ENCODE measurements at regions not wholly inside any gene's neighbourhood (a gene's known extent, or its start where the extent isn't known, plus 50 kb on each side); places are given as distances from the start of the nearest gene placed in this dataset.

DNA sequence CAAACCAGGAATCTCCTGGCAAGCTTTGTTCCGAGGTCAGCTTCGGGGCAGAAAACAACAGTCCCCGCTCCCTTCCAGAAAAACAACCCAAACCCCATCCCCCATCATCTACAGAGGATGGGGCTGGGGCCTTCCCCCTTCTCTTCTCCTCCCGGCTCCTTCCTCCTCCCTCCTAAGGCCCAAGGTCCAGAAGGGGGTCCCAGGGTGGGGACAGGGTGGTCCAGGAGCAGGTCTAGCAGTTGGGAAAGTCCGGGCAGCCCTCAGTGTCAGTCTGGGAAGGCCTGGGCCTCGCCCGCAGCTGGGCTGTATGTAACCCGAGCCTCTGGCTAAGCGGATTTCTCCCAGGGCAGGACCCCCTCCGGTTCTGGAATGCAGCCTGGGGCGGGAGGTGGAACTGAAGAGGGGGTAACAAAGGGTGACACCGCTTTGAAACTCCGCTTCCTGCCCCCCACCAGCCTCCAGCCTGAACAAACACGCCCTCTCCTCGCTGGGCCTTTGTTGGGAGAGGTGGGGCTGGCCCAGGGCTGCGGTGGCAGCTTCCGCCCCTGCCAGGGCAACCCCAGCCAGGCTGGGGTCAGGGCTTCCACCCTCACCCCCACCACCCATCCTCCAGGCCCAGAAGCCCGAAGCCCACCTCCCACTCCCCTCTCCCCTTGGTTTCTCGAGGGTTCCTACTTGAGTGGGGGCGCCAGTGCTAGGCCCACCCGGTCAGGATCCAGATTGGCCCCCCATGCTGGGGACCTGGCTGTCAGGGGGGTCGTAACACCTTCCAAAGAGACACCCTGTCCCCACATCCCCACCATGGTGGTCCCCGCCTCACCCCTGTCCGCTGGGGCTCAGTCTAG, 63.5 kb downstream of the C9orf50 start:
- Histone ChIP-seq H3K27ac (no peak overlapping the region), H3K36me3 (no peaks in the 10 kb centered on the region), H3K9me3 (no peaks in the 10 kb centered on the region), H3K4me3 (no peak overlapping the region), H3K27me3 (no peaks in the 10 kb centered on the region), H3K4me1 (peaks cover 0 to 12% (median 2%) of the 10 kb centered on the region in 4 donors)
- TF ChIP-seq, protein P1, sequence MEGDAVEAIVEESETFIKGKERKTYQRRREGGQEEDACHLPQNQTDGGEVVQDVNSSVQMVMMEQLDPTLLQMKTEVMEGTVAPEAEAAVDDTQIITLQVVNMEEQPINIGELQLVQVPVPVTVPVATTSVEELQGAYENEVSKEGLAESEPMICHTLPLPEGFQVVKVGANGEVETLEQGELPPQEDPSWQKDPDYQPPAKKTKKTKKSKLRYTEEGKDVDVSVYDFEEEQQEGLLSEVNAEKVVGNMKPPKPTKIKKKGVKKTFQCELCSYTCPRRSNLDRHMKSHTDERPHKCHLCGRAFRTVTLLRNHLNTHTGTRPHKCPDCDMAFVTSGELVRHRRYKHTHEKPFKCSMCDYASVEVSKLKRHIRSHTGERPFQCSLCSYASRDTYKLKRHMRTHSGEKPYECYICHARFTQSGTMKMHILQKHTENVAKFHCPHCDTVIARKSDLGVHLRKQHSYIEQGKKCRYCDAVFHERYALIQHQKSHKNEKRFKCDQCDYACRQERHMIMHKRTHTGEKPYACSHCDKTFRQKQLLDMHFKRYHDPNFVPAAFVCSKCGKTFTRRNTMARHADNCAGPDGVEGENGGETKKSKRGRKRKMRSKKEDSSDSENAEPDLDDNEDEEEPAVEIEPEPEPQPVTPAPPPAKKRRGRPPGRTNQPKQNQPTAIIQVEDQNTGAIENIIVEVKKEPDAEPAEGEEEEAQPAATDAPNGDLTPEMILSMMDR (IDR thresholded peaks at IDR 0.05), result no peak
- TF ChIP-seq EP300 (IDR thresholded peaks at IDR 0.05) (no peak), POLR2A (IDR thresholded peaks at IDR 0.05) (no peak)
- DNase-seq (no peak), ATAC-seq (ENCODE audit: low FRiP score in 2 of 2) (no peak)
- 68 to 74% methylated on average over 20 to 24 of the region's 24 CpGs for WGBS, 2 donors

- ATAC-seq (ENCODE audit: low FRiP score in 2 of 2) (no peak), DNase-seq (no peak)
- Histone ChIP-seq H3K9me3 (no peaks in the 10 kb centered on the region), H3K36me3 (no peaks in the 10 kb centered on the region), H3K4me3 (no peak overlapping the region), H3K27ac (no peak overlapping the region), H3K4me1 (peaks cover 0 to 8% (median 0%) of the 10 kb centered on the region in 4 donors), H3K27me3 (no peaks in the 10 kb centered on the region)
- 91 to 95% methylated on average over 12 of the region's 12 CpGs for WGBS, 2 donors
- no peak for TF ChIP-seq POLR2A (IDR thresholded peaks at IDR 0.05)
- TF ChIP-seq, protein P1 (IDR thresholded peaks at IDR 0.05), result no peak
- TF ChIP-seq POLR2AphosphoS5 (IDR thresholded peaks at IDR 0.05), result no peak
- TF ChIP-seq EP300 (IDR thresholded peaks at IDR 0.05), result no peak
Measured at GRCh38 chr9:129556491-129557191, 64.3 kb downstream of the C9orf50 start.

DNA sequence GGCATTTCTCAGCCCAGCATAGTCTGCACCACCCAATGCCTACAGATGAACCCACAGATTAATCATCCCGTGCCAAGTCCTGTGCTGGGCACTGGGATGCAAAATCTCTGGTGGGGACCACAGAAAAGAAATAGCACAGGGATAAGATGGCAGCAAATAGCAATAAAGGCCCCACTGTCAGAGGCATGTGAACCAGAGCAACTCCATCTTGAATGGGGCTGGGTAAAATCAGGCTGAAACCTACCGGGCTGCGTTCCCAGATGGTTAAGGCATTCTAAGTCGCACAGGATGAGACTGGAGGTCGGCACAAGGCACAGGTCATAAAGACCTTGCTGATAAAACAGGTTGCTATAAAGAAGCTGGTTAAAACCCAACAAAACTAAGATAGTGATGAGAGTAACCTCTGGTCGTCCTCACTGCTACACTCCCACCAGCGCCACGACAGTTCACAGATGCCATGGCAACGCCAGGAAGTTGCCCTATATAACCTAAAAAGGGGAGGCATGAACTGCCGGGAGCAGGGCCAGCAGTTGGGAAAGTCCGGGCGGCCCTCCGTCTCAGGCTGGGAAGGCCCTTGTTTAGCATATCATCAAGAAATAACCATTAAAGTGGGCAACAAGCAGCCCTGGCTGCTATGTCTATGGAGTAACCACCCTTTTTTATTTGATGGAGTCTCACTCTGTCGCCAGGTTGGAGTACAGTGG, 65.2 kb downstream of the C9orf50 start:
- Histone ChIP-seq H3K4me3 (no peak overlapping the region), H3K4me1 (peaks cover 0 to 8% (median under 1%) of the 10 kb centered on the region in 4 donors), H3K36me3 (no peaks in the 10 kb centered on the region), H3K27me3 (no peaks in the 10 kb centered on the region), H3K27ac (no peak overlapping the region), H3K9me3 (no peaks in the 10 kb centered on the region)
- TF ChIP-seq POLR2AphosphoS5 (IDR thresholded peaks at IDR 0.05) (no peak), EP300 (IDR thresholded peaks at IDR 0.05) (no peak)
- no peak for ATAC-seq (ENCODE audit: low FRiP score in 2 of 2)
- 73 to 75% methylated on average over 14 of the region's 14 CpGs for WGBS, 2 donors
- no peak for DNase-seq

- no peaks in the 10 kb centered on the region for H3K27me3 ChIP-seq
- WGBS, 2 donors, result 61 to 66% methylated on average over 4 to 5 of the region's 5 CpGs
- H3K27ac ChIP-seq, result no peak overlapping the region
- ATAC-seq (ENCODE audit: low FRiP score in 2 of 2) (no peak), DNase-seq (no peak)
- H3K9me3 ChIP-seq, result no peaks in the 10 kb centered on the region
- peaks cover 4 to 18% (median 9%) of the 10 kb centered on the region in 4 donors for H3K4me1 ChIP-seq
- no peaks in the 10 kb centered on the region for H3K36me3 ChIP-seq
- H3K4me3 ChIP-seq, result no peak overlapping the region
- TF ChIP-seq, protein P1 (IDR thresholded peaks at IDR 0.05), result no peak
- TF ChIP-seq EP300 (IDR thresholded peaks at IDR 0.05) (no peak), POLR2AphosphoS5 (IDR thresholded peaks at IDR 0.05) (no peak), POLR2A (IDR thresholded peaks at IDR 0.05) (no peak)
Measured at GRCh38 chr9:129554649-129555048, 66.3 kb downstream of the C9orf50 start.

DNA sequence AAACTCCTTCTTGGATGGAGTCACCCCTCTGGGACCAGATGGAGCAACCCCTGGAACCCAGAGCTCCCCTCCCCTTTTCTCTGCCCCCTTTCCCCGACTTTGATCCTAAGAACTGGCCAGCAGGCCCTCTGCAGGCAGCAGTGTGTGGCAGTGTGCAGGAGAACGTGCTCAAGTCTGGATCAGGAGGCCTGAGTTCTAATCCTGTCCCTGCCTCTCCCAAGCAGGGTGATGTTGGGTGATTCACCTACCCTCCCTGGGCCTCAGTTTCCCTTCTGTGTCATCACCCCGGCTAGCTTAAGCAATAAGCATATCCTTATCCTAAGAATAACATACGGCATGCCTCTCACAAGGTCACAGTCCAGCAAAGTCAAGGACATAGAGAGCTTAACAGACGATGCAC, 67.6 kb downstream of the C9orf50 start:
- DNase-seq (no peak), ATAC-seq (ENCODE audit: low FRiP score in 2 of 2) (no peak)
- Histone ChIP-seq H3K36me3 (no peaks in the 10 kb centered on the region), H3K4me1 (peaks cover 14 to 26% (median 15%) of the 10 kb centered on the region in 4 donors), H3K27me3 (no peaks in the 10 kb centered on the region), H3K4me3 (no peak overlapping the region), H3K27ac (no peak overlapping the region), H3K9me3 (no peaks in the 10 kb centered on the region)
- WGBS, 2 donors, result 90 to 95% methylated on average over 5 of the region's 5 CpGs
- TF ChIP-seq POLR2A (IDR thresholded peaks at IDR 0.05), result no peak
- TF ChIP-seq EP300 (IDR thresholded peaks at IDR 0.05), result no peak
- TF ChIP-seq POLR2AphosphoS5 (IDR thresholded peaks at IDR 0.05), result no peak
- TF ChIP-seq, protein P1 (IDR thresholded peaks at IDR 0.05), result no peak
